ENCODE measurements at regions not wholly inside any gene's neighbourhood (a gene's known extent, or its start where the extent isn't known, plus 50 kb on each side); places are given as distances from the start of the nearest gene placed in this dataset.

DNA sequence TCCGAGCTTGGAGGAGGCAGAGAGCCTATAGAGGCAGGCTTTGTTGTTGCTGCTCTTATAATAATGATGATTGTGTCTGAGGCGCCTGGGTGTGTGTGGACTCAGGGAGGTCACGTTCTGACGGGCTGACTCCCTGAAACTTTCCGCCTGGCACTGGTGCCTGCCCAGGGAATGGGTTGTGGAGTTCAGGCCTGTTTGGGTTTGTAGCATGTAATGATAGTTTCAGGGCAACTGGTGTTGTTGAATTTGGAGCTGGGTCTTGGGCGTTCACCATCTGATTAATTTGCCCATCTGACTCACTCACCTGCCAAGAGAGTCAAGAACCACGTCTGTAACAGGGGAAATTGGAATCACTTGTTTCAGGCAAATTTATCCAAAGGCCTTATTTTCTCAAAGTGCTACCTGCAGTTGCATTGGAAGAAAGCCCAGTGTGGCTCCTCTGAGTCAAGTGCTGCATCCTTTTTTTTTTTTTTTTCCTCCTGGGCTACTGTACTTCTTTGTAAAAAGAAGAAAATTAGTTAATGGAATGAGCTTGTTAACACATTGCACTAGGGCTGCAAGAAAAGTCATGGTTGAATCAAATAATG is 386.5 kb downstream of the GADD45G start:
- DNase-seq = no peak

DNA sequence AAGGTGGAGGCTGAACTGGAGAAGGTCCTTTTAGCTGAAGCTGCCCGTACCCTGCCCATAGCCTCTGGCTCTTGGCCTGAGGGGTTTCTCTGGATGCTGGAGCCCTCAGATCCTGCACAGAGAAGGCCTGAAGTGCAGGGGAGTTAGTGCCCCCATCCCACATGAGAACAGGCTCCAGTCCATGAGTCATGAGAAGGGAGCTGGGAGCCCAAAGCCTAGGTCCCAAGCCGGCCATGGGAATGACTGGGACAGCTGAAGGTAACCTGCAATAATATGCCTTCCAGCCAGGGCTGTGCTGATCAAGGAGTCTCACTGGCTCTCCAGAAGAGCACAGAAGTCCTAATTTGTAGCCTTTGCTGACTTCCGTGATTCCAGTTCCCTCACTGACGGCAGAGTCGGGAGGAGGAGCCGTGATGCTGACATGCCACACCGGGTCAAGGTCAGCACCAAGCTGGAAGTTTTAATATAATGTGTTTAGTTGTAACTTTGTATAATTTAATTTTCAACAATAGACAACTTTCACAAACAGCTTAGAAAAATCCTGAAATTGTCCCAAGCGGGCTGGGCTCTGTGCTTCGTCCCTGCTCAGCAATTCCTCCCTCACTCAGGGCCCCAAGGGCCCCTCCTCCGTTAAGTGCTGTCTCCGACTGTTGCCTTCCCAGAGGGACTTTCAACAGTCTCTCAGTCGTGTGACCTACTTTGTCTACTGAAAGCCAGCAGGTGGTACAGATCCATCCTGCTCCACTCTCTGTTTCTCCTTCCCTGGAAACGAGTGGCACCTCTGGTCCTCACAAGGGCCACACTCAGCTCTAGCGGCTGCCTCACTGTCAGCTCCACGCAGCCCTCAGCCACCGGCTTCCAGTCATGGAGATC is 387.8 kb downstream of the GADD45G start:
- no peak for DNase-seq

DNA sequence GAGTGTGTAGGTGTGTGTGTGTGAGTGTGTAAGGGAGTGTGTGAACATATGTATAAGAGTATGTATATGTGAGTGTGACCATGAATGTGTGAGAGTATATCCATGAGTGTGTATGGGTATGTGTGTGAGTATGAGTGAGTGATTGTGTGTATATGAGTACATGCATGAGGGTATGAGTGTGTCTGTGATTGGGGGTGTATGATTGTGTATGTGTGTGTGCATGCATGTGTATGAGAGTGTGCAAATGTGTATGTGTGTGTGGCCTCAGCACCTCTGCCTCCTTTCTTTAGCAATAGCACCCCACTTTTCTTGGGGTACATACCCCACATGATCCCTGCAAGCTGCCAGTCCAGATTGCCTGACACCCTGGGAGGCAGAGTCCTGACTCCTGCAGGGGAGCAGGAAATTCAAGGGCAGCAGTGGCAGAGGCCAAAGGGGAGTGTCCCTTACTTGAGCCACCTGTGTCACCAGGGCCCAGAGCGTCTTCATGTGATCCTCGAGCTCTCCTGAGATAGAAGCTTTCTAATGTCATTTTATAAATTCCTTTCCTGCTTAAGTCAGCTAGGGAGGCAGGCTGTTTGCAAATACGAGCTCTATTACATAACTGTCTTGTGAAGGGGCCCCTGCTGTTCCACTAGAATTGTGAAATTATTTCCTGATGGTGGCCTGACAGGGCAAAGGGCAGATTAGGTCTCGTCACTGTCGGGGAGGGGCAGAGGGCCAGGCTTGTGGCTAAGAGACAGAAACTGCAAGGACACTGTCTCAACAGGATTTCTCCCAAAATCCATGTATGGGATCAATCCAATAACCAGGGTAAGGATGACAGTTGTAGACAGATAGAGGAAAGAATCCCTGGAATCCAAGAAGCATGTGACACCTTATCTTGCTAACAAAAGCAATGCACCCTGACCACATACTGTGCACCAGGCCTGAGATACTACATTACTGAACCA is 389.1 kb downstream of the GADD45G start:
- DNase-seq = no peak

- no peak for DNase-seq
Measured at GRCh38 chr9:89994988-89995613, 390.3 kb downstream of the GADD45G start.

- DNase-seq = no peak
Measured at GRCh38 chr9:89996116-89996515, 391.3 kb downstream of the GADD45G start.

- DNase-seq = peak; percentile 15
Measured at GRCh38 chr9:89996773-89997172, 392.0 kb downstream of the GADD45G start.

- DNase-seq = no peak
Measured at GRCh38 chr9:89998633-89999032, 393.8 kb downstream of the GADD45G start.

- DNase-seq = peak; percentile 29
Measured at GRCh38 chr9:89999176-89999533, 394.3 kb downstream of the GADD45G start.

DNA sequence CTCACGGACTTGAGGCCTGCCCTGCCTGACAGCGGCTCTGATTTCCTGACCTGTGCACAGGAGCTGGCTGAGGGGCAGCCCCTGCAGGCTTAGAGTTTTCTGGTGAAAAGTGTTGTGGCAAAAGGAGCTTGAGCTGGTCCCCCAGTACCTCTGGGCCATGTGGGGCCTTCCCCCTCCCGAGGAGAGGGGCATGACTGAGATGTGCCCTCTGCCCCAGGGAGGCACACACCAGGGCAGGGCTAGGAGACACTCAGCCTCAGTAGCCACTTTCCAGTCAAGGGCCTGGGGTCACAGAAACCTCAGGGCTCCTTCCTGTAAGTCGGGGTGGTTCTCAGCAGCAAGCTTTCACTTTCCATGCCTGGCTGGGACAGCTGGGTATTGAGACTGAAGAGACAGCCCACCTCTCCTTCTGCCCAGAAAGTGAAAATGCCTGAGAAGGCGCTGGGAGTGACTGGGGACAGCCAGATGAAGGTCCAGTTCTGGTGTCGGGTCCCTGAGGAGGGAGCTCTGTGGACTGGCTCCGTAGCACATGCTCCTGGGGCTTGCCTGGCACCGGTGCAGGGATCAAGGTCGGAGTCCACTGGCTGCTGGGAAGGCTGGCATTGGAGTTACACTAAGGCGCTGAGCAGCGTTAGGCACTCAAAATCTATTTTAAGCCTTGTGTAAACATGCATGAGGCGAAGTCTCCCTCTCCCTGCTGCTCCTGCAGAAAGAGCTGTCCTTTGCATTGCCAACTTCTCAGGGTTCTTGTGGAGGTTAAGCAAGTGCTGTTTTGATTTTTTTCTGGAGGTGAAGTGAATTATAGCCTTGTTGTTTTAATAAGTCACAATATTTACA is 394.9 kb downstream of the GADD45G start:
- peak; percentile 88 for DNase-seq

GRCh38 chr9:90000925-90001324 is 396.1 kb downstream of the GADD45G start:
- no peak for DNase-seq

DNA sequence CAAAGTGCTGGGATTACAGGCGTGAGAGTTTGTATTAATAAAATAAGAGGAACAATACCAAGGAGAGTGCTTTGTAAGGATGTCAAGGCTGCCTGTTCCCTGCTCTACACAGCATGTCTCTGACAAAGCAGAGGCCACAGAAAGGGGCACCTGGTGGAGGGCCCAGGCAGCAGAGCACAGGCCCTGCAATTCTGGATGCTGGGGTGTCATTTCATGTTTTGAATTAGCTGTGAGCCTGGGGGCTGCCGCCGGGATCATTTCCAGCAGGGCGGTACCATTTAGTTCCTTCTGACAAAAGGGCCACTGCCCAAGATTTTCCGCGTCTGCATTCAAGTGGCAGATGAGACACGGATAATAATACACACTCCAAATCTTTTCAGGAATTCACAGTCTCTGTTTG is 396.9 kb downstream of the GADD45G start:
- DNase-seq = no peak

- peak; percentile 26 for DNase-seq
Measured at GRCh38 chr9:90002397-90003271, 397.8 kb downstream of the GADD45G start.

GRCh38 chr9:90005388-90005787 is 400.6 kb downstream of the GADD45G start:
- no peak for DNase-seq

GRCh38 chr9:90007516-90008440 is 403.0 kb downstream of the GADD45G start:
- no peak for DNase-seq

DNA sequence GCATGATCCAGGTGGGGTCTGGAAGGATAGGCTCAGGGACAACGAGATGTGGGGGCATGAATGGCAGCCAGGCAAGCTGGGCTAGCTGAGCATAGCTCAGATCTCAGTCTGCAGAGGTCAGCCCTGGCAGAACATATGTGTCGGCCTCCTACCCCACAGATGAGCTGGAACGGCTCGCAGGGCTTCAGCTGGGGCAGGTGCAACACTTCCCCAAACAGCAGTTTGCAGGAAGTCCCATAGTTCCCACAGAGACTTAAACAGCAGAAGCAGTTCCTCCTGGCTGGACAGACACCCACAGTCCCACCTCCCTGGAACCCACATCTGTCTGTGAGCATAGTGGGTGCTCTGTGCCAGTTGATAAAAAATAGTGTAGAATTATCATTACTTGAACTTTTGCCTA is 404.6 kb downstream of the GADD45G start:
- DNase-seq = no peak

DNA sequence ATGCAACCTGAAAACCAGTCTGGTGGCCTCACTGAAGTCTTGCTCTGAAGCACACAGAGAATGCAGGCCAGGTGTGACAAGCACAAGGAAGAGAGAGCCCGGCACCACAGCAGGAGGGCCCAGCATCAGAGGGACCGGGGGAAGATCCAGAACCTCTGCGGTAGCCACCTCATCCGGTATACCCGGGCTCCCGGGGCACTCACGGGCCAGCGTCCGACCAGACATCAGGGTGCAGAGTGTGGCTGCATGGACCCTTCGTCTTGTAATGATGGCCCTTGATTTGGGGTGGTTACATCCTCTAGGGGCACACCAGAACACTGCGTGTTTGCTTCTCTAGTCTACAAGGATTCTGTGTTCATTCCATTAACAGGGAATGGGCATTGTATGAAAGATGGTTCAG is 406.0 kb downstream of the GADD45G start:
- no peak for DNase-seq

- DNase-seq = peak; percentile 43
Measured at GRCh38 chr9:90012949-90013348, 408.1 kb downstream of the GADD45G start.

- DNase-seq = no peak
Measured at GRCh38 chr9:90013778-90014177, 409.0 kb downstream of the GADD45G start.

DNA sequence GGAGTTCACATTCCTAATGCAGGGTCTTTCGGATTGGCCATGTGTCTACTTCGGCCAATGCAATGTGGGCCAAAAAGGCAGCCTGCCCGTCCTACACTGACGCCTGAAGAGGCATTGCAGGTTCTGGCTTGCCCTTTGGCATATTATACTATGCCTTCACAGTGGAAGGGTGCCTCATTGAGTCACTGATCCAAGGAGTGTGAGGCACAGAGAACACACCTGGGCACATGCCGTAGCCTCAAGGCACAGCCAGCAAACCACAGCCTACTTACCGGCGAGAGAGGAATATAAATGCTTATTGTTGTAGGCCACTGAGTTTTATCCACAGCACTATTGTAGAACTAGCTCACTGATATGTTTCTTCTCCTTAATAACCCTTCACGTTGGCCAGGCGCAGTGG is 409.6 kb downstream of the GADD45G start:
- DNase-seq = no peak

DNA sequence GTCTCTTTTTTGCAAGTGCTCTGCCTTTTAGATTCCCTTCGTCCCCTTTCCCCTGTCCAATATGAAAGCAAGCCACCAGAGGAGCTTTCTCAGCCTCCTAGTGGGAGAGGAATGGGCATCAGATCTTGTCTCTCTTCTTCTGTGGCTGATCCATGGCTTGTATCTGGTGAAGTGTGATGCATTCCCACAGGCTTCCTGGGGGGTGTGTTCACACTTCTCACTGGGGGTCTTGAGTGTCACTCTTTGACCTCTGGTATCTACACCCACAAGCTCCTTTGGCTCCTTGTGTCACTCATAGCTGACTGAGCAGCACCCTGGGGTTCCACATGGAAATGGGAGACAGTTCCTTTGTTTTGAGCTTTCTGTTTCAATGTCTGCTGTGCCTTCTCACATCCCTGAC is 411.5 kb downstream of the GADD45G start:
- no peak for DNase-seq
